DOHH2 (cell line): ENCODE measurements at regions not wholly inside any gene's neighbourhood (a gene's known extent, or its start where the extent isn't known, plus 50 kb on each side); places are given as distances from the start of the nearest gene placed in this dataset.

Experiments
- H3F3A ChIP-seq: fragments of 200-600 bp; sonication (generic), shearing (Covaris generic); 2 replicates; pipeline ENCODE4 v1.6.0; 2016; ENCODE audit warnings: antibody characterized with exemption, mild to moderate bottlenecking; ENCODE audit not compliant: control insufficient read depth, insufficient read depth
- H3K27ac ChIP-seq: fragments of 200-600 bp; sonication (generic); 2 replicates; pipeline ENCODE4 v1.5.1; 2014; ENCODE audit warnings: low read depth, mild to moderate bottlenecking, low read length, moderate library complexity
- H3K27me3 ChIP-seq: fragments of 200-600 bp; sonication (generic); 2 replicates; pipeline ENCODE4 v1.6.1; 2014; ENCODE audit warnings: mild to moderate bottlenecking, low read length, mixed read lengths; ENCODE audit not compliant: control insufficient read depth
- H3K36me3 ChIP-seq: fragments of 200-600 bp; sonication (generic); 2 replicates; pipeline ENCODE4 v1.6.1; 2014; ENCODE audit warnings: mild to moderate bottlenecking, low read length, moderate library complexity, mixed read lengths; ENCODE audit not compliant: control insufficient read depth
- H3K4me1 ChIP-seq: fragments of 200-600 bp; sonication (generic); 2 replicates; pipeline ENCODE4 v1.6.1; 2014; ENCODE audit warnings: mild to moderate bottlenecking, low read length, mixed read lengths; ENCODE audit not compliant: control insufficient read depth
- H3K4me2 ChIP-seq: fragments of 200-600 bp; sonication (generic); 2 replicates; pipeline ENCODE4 v1.6.0; 2014; ENCODE audit warnings: mild to moderate bottlenecking, low read length, moderate library complexity
- H3K4me3 ChIP-seq: fragments of 200-600 bp; sonication (generic); 2 replicates; pipeline ENCODE4 v1.5.1; 2014; ENCODE audit warnings: mild to moderate bottlenecking, low read length, mixed read lengths
- H3K79me2 ChIP-seq: fragments of 200-600 bp; sonication (generic); 2 replicates; pipeline ENCODE4 v1.6.1; 2014; ENCODE audit warnings: mild to moderate bottlenecking, low read length, mixed read lengths; ENCODE audit not compliant: control insufficient read depth
- H3K9me2 ChIP-seq: fragments of 200-600 bp; sonication (generic); replicated peaks from 2 replicates; pipeline ENCODE4 v1.6.1; 2014; ENCODE audit warnings: mild to moderate bottlenecking, low read length, mixed read lengths; ENCODE audit not compliant: control insufficient read depth
- H3K9me3 ChIP-seq: fragments of 200-600 bp; sonication (generic); 2 replicates; pipeline ENCODE4 v1.6.1; 2014; ENCODE audit warnings: antibody characterized with exemption, low read length, mixed read lengths; ENCODE audit not compliant: control insufficient read depth, insufficient read depth
- H4K20me1 ChIP-seq: fragments of 200-600 bp; sonication (generic); 2 replicates; pipeline ENCODE4 v1.6.0; 2014; ENCODE audit warnings: low read depth, mild to moderate bottlenecking, antibody characterized with exemption, low read length, moderate library complexity; ENCODE audit not compliant: control insufficient read depth, insufficient read depth
- CTCF ChIP-seq: fragments of 200-600 bp; sonication (generic); IDR thresholded peaks from one replicate; pipeline ENCODE4 v1.5.1; 2014; ENCODE audit warnings: antibody characterized with exemption, mild to moderate bottlenecking, low read depth, low read length; ENCODE audit not compliant: poor library complexity, severe bottlenecking
- EZH2phosphoT487 ChIP-seq: fragments of 200-600 bp; sonication (generic); IDR thresholded peaks from 2 replicates; pipeline ENCODE4 v1.6.1; 2017; ENCODE audit warnings: borderline replicate concordance, mild to moderate bottlenecking, antibody characterized with exemption, low read length, moderate library complexity, mixed read lengths

GRCh38 chr2:58720770-58721697, 479.9 kb upstream of the FANCL start:
- Histone ChIP-seq H4K20me1 (no peaks in the 10 kb centered on the region), H3K27ac (no peak overlapping the region), H3K36me3 (no peaks in the 10 kb centered on the region), H3K79me2 (no peaks in the 10 kb centered on the region), H3K9me2 (no peaks in the 10 kb centered on the region), H3F3A (no peaks in the 10 kb centered on the region), H3K27me3 (no peaks in the 10 kb centered on the region), H3K4me1 (no peaks in the 10 kb centered on the region), H3K4me3 (no peak overlapping the region), H3K4me2 (no peak overlapping the region), H3K9me3 (no peaks in the 10 kb centered on the region)
- no peak for TF ChIP-seq EZH2phosphoT487
- TF ChIP-seq CTCF, result no peak

GRCh38 chr2:58720033-58720769, 479.1 kb upstream of the FANCL start:
- Histone ChIP-seq H3K36me3 (no peaks in the 10 kb centered on the region), H3K4me1 (no peaks in the 10 kb centered on the region), H3F3A (no peaks in the 10 kb centered on the region), H3K4me3 (no peak overlapping the region), H4K20me1 (no peaks in the 10 kb centered on the region), H3K27me3 (no peaks in the 10 kb centered on the region), H3K27ac (no peak overlapping the region), H3K4me2 (no peak overlapping the region), H3K9me2 (no peaks in the 10 kb centered on the region), H3K79me2 (no peaks in the 10 kb centered on the region), H3K9me3 (no peaks in the 10 kb centered on the region)
- TF ChIP-seq EZH2phosphoT487, result no peak
- TF ChIP-seq CTCF, result no peak

GRCh38 chr2:58715344-58715743, 474.2 kb upstream of the FANCL start:
- Histone ChIP-seq H3K4me1 (no peaks in the 10 kb centered on the region), H3K27me3 (no peaks in the 10 kb centered on the region), H3K79me2 (no peaks in the 10 kb centered on the region), H3F3A (no peaks in the 10 kb centered on the region), H3K36me3 (no peaks in the 10 kb centered on the region), H4K20me1 (no peaks in the 10 kb centered on the region), H3K4me3 (no peak overlapping the region), H3K27ac (no peak overlapping the region), H3K4me2 (no peak overlapping the region), H3K9me2 (no peaks in the 10 kb centered on the region), H3K9me3 (no peaks in the 10 kb centered on the region)
- TF ChIP-seq CTCF (no peak), EZH2phosphoT487 (no peak)
